SK-N-SH treated with all-trans-retinoic acid at 6 μM for 48 hours (cell line): ENCODE measurements at regions not wholly inside any gene's neighbourhood (a gene's known extent, or its start where the extent isn't known, plus 50 kb on each side); places are given as distances from the start of the nearest gene placed in this dataset.

ENCODE experiments used
- ATAC-seq: fragments of 200-7000 bp; cut with Tn5 transposase; 3 replicates; pipeline ENCODE4 v1.9.1; 2020; ENCODE audit warnings: mild to moderate bottlenecking, moderate library complexity
- ARNTL ChIP-seq: fragments of 450-650 bp; formaldehyde crosslinking; IDR thresholded peaks from 2 replicates; pipeline ENCODE4 v1.5.0; 2020; ENCODE audit warnings: low read depth, mild to moderate bottlenecking, moderate library complexity, borderline replicate concordance
- CSDC2 ChIP-seq: fragments of 250-450 bp; sonication (Bioruptor Pico); IDR thresholded peaks from 2 replicates; pipeline ENCODE4 v1.5.0; 2020; ENCODE audit warnings: mild to moderate bottlenecking, moderate library complexity
- ESRRG ChIP-seq: fragments of 250-450 bp; sonication (Bioruptor Pico); IDR thresholded peaks from 2 replicates; pipeline ENCODE4 v1.6.1; 2021; ENCODE audit warnings: mild to moderate bottlenecking
- GLIS3 ChIP-seq: fragments of 250-450 bp; sonication (Bioruptor Pico); IDR thresholded peaks from 2 replicates; pipeline ENCODE4 v1.5.0; 2020; ENCODE audit warnings: mild to moderate bottlenecking, moderate library complexity
- ISL1 ChIP-seq: fragments of 250-450 bp; sonication (Bioruptor Pico); IDR thresholded peaks from 2 replicates; pipeline ENCODE4 v2.1.2; 2022; ENCODE audit warnings: mild to moderate bottlenecking, moderate library complexity
- PPARA ChIP-seq: fragments of 250-450 bp; sonication (Bioruptor Pico); IDR thresholded peaks from 2 replicates; pipeline ENCODE4 v1.5.0; 2020; ENCODE audit warnings: mild to moderate bottlenecking, borderline replicate concordance
- RARB ChIP-seq: fragments of 250-450 bp; sonication (Bioruptor Pico); IDR thresholded peaks from 2 replicates; pipeline ENCODE4 v1.8.0; 2021; ENCODE audit warnings: mild to moderate bottlenecking, moderate library complexity
- SNAI2 ChIP-seq: fragments of 250-450 bp; sonication (Bioruptor Pico); IDR thresholded peaks from 2 replicates; pipeline ENCODE4 v1.5.0; 2020; ENCODE audit warnings: mild to moderate bottlenecking, moderate library complexity
- ZC3H10 ChIP-seq: fragments of 250-450 bp; sonication (Bioruptor Pico); IDR thresholded peaks from 2 replicates; pipeline ENCODE4 v1.5.1; 2021; ENCODE audit warnings: mild to moderate bottlenecking, moderate library complexity
- ZFP3 ChIP-seq: fragments of 250-450 bp; sonication (Bioruptor Pico); IDR thresholded peaks from 2 replicates; pipeline ENCODE4 v1.5.0; 2020; ENCODE audit warnings: mild to moderate bottlenecking, moderate library complexity
- ZFP30 ChIP-seq: fragments of 450-650 bp; formaldehyde crosslinking; IDR thresholded peaks from 2 replicates; pipeline ENCODE4 v1.5.0; 2022; ENCODE audit warnings: mild to moderate bottlenecking, moderate library complexity
- ZNF565 ChIP-seq: fragments of 450-650 bp; formaldehyde crosslinking; conservative IDR thresholded peaks from 2 replicates; pipeline ENCODE4 v1.5.0; 2020; ENCODE audit warnings: low read depth, mild to moderate bottlenecking, moderate library complexity
- ZNF70 ChIP-seq: fragments of 450-650 bp; formaldehyde crosslinking; IDR thresholded peaks from 2 replicates; pipeline ENCODE4 v1.5.0; 2020; ENCODE audit warnings: mild to moderate bottlenecking, moderate library complexity
- ZNF8 ChIP-seq: fragments of 450-650 bp; formaldehyde crosslinking; IDR thresholded peaks from 2 replicates; pipeline ENCODE4 v1.5.0; 2020; ENCODE audit warnings: mild to moderate bottlenecking, moderate library complexity
- TF ChIP-seq, protein P1 (sequence below): fragments of 250-450 bp; sonication (Bioruptor Pico); IDR thresholded peaks from 2 replicates; pipeline ENCODE4 v1.5.1; 2021; ENCODE audit warnings: mild to moderate bottlenecking, moderate library complexity
- TF ChIP-seq, protein P2 (sequence below): fragments of 250-450 bp; sonication (Bioruptor Pico); IDR thresholded peaks from 2 replicates; pipeline ENCODE4 v1.5.1; 2020; ENCODE audit warnings: low read depth, mild to moderate bottlenecking, moderate library complexity
- TF ChIP-seq, protein P3 (sequence below): fragments of 250-450 bp; sonication (Bioruptor Pico); IDR thresholded peaks from 2 replicates; pipeline ENCODE4 v1.8.0; 2021; ENCODE audit warnings: low read depth, mild to moderate bottlenecking, moderate library complexity, borderline replicate concordance
- TF ChIP-seq, protein P4 (sequence below): fragments of 250-450 bp; sonication (Bioruptor Pico); IDR thresholded peaks from 2 replicates; pipeline ENCODE4 v1.8.0; 2020; ENCODE audit warnings: mild to moderate bottlenecking, moderate library complexity, borderline replicate concordance

DNA sequence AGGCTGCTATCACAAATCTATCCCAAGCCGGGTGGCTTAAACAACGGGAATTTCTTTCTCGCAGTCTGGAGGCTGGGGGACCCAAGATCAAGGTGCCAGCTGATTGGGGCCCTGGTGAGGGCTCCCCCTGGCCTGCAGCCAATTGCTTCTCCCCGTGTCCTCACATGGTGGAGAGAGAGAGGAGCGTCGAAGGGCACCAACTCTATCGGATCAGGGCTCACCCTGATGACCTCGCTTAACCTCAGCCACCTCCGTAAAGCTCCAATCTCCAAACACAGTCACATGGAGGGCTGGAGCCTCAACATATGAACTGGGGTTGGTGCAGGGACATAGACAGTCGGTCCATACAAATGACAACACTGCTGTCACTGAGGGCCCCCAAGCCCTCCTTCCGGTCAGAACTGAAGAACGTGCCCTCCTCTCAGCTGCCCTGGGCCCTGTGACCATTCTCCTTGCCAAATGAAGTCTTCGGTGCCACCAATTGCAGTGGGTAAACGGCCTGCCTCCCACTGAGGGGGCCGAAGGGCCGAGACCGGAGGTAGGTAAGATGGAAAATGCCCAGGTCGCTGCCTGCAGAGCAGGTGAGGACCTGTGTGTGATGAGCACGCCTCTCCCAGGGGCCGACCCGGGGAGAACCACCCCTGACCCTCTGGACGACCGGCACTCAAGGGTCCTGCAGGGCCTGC is 211.0 kb downstream of the TOMM20 start (continued):
- TF ChIP-seq CSDC2 (CRISPR knock-in tag) = no peak
- TF ChIP-seq SNAI2 (CRISPR knock-in tag) = no peak
- TF ChIP-seq ZNF70 (CRISPR knock-in tag) = no peak

DNA sequence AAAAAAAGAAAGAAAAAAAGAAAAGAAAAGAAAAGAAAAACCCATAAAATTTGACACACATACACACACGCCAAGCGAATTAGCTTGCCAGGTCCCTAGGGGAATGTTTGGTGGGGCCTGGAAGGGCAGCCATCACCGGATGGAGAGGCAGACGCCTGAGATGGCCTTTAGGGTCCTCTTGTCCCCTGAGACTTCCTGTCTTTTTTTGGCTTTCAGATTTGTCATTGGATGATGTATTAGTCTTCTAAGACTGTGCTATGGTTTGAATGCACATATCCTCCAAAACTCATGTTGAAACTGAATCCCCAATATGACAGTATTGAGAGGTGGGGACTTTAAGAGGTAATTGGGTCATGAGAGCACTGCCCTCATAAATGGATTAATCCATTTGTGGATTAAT is 211.8 kb downstream of the TOMM20 start:
- no peak for ATAC-seq
- no peak for TF ChIP-seq ZNF70 (CRISPR knock-in tag)
- no peak for TF ChIP-seq ZNF8
- TF ChIP-seq, protein P1, sequence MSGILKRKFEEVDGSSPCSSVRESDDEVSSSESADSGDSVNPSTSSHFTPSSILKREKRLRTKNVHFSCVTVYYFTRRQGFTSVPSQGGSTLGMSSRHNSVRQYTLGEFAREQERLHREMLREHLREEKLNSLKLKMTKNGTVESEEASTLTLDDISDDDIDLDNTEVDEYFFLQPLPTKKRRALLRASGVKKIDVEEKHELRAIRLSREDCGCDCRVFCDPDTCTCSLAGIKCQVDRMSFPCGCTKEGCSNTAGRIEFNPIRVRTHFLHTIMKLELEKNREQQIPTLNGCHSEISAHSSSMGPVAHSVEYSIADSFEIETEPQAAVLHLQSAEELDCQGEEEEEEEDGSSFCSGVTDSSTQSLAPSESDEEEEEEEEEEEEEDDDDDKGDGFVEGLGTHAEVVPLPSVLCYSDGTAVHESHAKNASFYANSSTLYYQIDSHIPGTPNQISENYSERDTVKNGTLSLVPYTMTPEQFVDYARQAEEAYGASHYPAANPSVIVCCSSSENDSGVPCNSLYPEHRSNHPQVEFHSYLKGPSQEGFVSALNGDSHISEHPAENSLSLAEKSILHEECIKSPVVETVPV (CRISPR knock-in tag) = no peak
- no peak for TF ChIP-seq ZFP30 (CRISPR knock-in tag)
- TF ChIP-seq, protein P2, sequence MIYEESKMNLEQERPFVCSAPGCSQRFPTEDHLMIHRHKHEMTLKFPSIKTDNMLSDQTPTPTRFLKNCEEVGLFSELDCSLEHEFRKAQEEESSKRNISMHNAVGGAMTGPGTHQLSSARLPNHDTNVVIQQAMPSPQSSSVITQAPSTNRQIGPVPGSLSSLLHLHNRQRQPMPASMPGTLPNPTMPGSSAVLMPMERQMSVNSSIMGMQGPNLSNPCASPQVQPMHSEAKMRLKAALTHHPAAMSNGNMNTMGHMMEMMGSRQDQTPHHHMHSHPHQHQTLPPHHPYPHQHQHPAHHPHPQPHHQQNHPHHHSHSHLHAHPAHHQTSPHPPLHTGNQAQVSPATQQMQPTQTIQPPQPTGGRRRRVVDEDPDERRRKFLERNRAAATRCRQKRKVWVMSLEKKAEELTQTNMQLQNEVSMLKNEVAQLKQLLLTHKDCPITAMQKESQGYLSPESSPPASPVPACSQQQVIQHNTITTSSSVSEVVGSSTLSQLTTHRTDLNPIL (CRISPR knock-in tag) = no peak
- no peak for TF ChIP-seq ISL1
- TF ChIP-seq GLIS3 = no peak
- TF ChIP-seq, protein P3, sequence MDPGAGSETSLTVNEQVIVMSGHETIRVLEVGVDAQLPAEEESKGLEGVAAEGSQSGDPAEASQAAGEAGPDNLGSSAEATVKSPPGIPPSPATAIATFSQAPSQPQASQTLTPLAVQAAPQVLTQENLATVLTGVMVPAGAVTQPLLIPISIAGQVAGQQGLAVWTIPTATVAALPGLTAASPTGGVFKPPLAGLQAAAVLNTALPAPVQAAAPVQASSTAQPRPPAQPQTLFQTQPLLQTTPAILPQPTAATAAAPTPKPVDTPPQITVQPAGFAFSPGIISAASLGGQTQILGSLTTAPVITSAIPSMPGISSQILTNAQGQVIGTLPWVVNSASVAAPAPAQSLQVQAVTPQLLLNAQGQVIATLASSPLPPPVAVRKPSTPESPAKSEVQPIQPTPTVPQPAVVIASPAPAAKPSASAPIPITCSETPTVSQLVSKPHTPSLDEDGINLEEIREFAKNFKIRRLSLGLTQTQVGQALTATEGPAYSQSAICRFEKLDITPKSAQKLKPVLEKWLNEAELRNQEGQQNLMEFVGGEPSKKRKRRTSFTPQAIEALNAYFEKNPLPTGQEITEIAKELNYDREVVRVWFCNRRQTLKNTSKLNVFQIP (CRISPR knock-in tag) = no peak
- no peak for TF ChIP-seq ZC3H10 (CRISPR knock-in tag)
- TF ChIP-seq ARNTL (CRISPR knock-in tag) = no peak
- TF ChIP-seq ESRRG (CRISPR knock-in tag) = no peak
- TF ChIP-seq PPARA (CRISPR knock-in tag) = no peak
- no peak for TF ChIP-seq SNAI2 (CRISPR knock-in tag)
- TF ChIP-seq, protein P4, sequence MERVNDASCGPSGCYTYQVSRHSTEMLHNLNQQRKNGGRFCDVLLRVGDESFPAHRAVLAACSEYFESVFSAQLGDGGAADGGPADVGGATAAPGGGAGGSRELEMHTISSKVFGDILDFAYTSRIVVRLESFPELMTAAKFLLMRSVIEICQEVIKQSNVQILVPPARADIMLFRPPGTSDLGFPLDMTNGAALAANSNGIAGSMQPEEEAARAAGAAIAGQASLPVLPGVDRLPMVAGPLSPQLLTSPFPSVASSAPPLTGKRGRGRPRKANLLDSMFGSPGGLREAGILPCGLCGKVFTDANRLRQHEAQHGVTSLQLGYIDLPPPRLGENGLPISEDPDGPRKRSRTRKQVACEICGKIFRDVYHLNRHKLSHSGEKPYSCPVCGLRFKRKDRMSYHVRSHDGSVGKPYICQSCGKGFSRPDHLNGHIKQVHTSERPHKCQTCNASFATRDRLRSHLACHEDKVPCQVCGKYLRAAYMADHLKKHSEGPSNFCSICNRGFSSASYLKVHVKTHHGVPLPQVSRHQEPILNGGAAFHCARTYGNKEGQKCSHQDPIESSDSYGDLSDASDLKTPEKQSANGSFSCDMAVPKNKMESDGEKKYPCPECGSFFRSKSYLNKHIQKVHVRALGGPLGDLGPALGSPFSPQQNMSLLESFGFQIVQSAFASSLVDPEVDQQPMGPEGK (CRISPR knock-in tag) = no peak
- no peak for TF ChIP-seq RARB (CRISPR knock-in tag)
- TF ChIP-seq, all 23 proteins: peak for 0

DNA sequence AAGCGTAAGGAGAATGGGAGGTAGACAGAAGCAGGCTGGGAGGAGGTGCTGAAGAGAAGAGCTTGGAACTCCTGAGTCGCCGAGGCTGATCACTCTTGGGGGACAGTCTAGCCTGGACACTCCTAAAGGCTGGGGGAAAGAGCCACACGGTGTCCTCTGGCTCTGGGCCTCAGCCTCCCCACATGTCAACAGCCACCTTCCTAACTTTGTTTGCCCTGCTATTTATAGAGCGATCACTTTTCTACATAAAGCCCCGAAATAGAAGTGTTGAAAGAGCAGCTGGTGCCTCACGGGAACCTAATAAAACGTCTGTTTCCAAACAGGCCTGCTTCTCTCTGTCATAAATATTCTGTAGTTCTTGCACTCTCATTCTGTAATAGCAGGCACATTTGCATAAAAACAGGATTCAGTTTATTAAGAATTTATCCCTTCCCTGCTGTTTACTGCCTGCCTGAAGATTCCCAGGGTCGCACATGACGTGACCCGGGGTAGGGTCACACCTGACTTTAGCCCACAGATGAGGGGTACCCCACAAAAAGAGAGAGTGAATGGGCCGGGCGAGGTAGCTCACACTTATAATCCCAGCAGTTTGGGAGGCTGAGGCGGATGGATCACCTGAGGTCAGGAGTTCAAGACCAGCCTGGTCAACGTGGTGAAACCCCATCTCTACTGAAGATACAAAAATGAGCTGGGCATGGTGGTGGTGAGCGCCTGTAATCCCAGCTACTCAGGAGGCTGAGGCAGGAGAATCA is 212.5 kb downstream of the TOMM20 start:
- TF ChIP-seq, protein P3 (CRISPR knock-in tag) = no peak
- TF ChIP-seq ZNF565 (no peak), ZNF70 (CRISPR knock-in tag) (no peak), CSDC2 (CRISPR knock-in tag) (no peak), ISL1 (no peak), ZFP3 (no peak), ARNTL (CRISPR knock-in tag) (no peak), SNAI2 (CRISPR knock-in tag) (no peak)
- TF ChIP-seq, protein P1 (CRISPR knock-in tag) = no peak
- ATAC-seq = no peak
